ENCODE measurements at regions not wholly inside any gene's neighbourhood (a gene's known extent, or its start where the extent isn't known, plus 50 kb on each side); places are given as distances from the start of the nearest gene placed in this dataset.

- Histone ChIP-seq H3K36me3 (replicated peaks in 1 of 2; ENCODE audit: control insufficient read depth in 1 of 2, insufficient read depth in 2 of 2, low read length in 2 of 2) (no peaks in the 10 kb centered on the region), H3K9me3 (replicated peaks in 1 of 2; ENCODE audit: control insufficient read depth in 1 of 2, insufficient read depth in 1 of 2, low read length in 2 of 2) (peaks cover 0 to 4% of the 10 kb centered on the region in 2 donors), H3K4me1 (ENCODE audit: control insufficient read depth in 1 of 2, insufficient read depth in 2 of 2, low read length in 2 of 2) (no peaks in the 10 kb centered on the region), H4K20me1 (ENCODE audit: insufficient read depth, low read length) (no peaks in the 10 kb centered on the region), H2AFZ (ENCODE audit: insufficient read depth, low read depth, low read length, poor library complexity, severe bottlenecking) (no peak overlapping the region), H3K79me2 (ENCODE audit: insufficient read depth, low read length) (no peaks in the 10 kb centered on the region), H3K4me3 (replicated peaks in 1 of 3; ENCODE audit: low read depth in 2 of 3, low read length in 3 of 3) (no peak overlapping the region), H3K27me3 (ENCODE audit: control insufficient read depth in 2 of 2, insufficient read depth in 2 of 2, low read length in 2 of 2) (no peaks in the 10 kb centered on the region), H3K27ac (ENCODE audit: low read depth in 1 of 2, low read length in 2 of 2) (no peak overlapping the region), H3K4me2 (replicated peaks; ENCODE audit: extremely low read depth, low read length, poor library complexity, severe bottlenecking) (no peak overlapping the region), H3K9ac (ENCODE audit: insufficient read depth, low read length, poor library complexity, severe bottlenecking) (no peak overlapping the region)
- Mint-ChIP-seq H3K36me3 (no peaks in the 10 kb centered on the region), H3K4me1 (peaks cover 4% of the 10 kb centered on the region), H3K9me3 (peaks cover 4 to 30% (median 13%) of the 10 kb centered on the region in 7 donors), H3K27me3 (ENCODE audit: low read depth in 3 of 3) (no peaks in the 10 kb centered on the region), H3K4me3 (no peak overlapping the region), H3K27ac (no peak overlapping the region)
- intact Hi-C loops (cut with micrococcal nuclease): no loop called here
- DNase-seq: no peak
- TF ChIP-seq CTCF (IDR thresholded peaks at IDR 0.05): no peak
These were observed 57.2 kb upstream of the SSBP2 start for GRCh38 chr5:81808106-81808505.

GRCh38 chr5:81805086-81805485 is 54.2 kb upstream of the SSBP2 start:
- no peak overlapping the region for H3K9ac ChIP-seq (ENCODE audit: insufficient read depth, low read length, poor library complexity, severe bottlenecking)
- H3K27ac ChIP-seq (ENCODE audit: low read depth in 1 of 2, low read length in 2 of 2): no peak overlapping the region
- Mint-ChIP-seq H3K27me3 (ENCODE audit: low read depth in 3 of 3) (no peaks in the 10 kb centered on the region), H3K9me3 (peaks cover 4 to 30% (median 13%) of the 10 kb centered on the region in 7 donors), H3K4me3 (no peak overlapping the region), H3K4me1 (peaks cover 7% of the 10 kb centered on the region), H3K36me3 (no peaks in the 10 kb centered on the region), H3K27ac (no peak overlapping the region)
- H3K9me3 ChIP-seq (replicated peaks in 1 of 2; ENCODE audit: control insufficient read depth in 1 of 2, insufficient read depth in 1 of 2, low read length in 2 of 2): peaks cover 0 to 4% of the 10 kb centered on the region in 2 donors
- no peaks in the 10 kb centered on the region for H3K27me3 ChIP-seq (ENCODE audit: control insufficient read depth in 2 of 2, insufficient read depth in 2 of 2, low read length in 2 of 2)
- no peaks in the 10 kb centered on the region for H4K20me1 ChIP-seq (ENCODE audit: insufficient read depth, low read length)
- H3K36me3 ChIP-seq (replicated peaks in 1 of 2; ENCODE audit: control insufficient read depth in 1 of 2, insufficient read depth in 2 of 2, low read length in 2 of 2): no peaks in the 10 kb centered on the region
- no peaks in the 10 kb centered on the region for H3K4me1 ChIP-seq (ENCODE audit: control insufficient read depth in 1 of 2, insufficient read depth in 2 of 2, low read length in 2 of 2)
- no peak overlapping the region for H3K4me3 ChIP-seq (replicated peaks in 1 of 3; ENCODE audit: low read depth in 2 of 3, low read length in 3 of 3)
- no peak for TF ChIP-seq CTCF (IDR thresholded peaks at IDR 0.05)
- no peak overlapping the region for H2AFZ ChIP-seq (ENCODE audit: insufficient read depth, low read depth, low read length, poor library complexity, severe bottlenecking)
- intact Hi-C loops (cut with micrococcal nuclease): no loop called here
- H3K79me2 ChIP-seq (ENCODE audit: insufficient read depth, low read length): no peaks in the 10 kb centered on the region
- H3K4me2 ChIP-seq (replicated peaks; ENCODE audit: extremely low read depth, low read length, poor library complexity, severe bottlenecking): no peak overlapping the region
- no peak for DNase-seq
